ENCODE measurements at regions not wholly inside any gene's neighbourhood (a gene's known extent, or its start where the extent isn't known, plus 50 kb on each side); places are given as distances from the start of the nearest gene placed in this dataset.

- Histone ChIP-seq H3K4me3 (ENCODE audit: low read length) (no peak overlapping the region), H3K36me3 (ENCODE audit: control insufficient read depth, low read length) (no peaks in the 10 kb centered on the region), H3K27ac (ENCODE audit: low read depth, low read length) (no peak overlapping the region), H3F3A (ENCODE audit: control insufficient read depth, insufficient read depth) (no peaks in the 10 kb centered on the region), H3K4me2 (ENCODE audit: low read length) (no peak overlapping the region), H3K4me1 (ENCODE audit: control insufficient read depth, low read length) (no peaks in the 10 kb centered on the region), H3K79me2 (ENCODE audit: control insufficient read depth, low read length) (no peaks in the 10 kb centered on the region), H3K9me3 (ENCODE audit: control insufficient read depth, insufficient read depth, low read length) (peaks cover 6% of the 10 kb centered on the region), H3K9me2 (replicated peaks; ENCODE audit: control insufficient read depth, low read length) (no peaks in the 10 kb centered on the region), H3K27me3 (ENCODE audit: control insufficient read depth, low read length) (no peaks in the 10 kb centered on the region), H4K20me1 (ENCODE audit: control insufficient read depth, insufficient read depth, low read depth, low read length) (no peaks in the 10 kb centered on the region)
- TF ChIP-seq CTCF (IDR thresholded peaks at IDR 0.05; ENCODE audit: low read depth, low read length, poor library complexity, severe bottlenecking): no peak
- no peak for TF ChIP-seq EZH2phosphoT487 (IDR thresholded peaks at IDR 0.05; ENCODE audit: borderline replicate concordance, low read length)
These were observed 106.6 kb upstream of the VASH1 start for GRCh38 chr14:76654573-76655108.

GRCh38 chr14:76655331-76655730, 105.9 kb upstream of the VASH1 start:
- Histone ChIP-seq H3K36me3 (ENCODE audit: control insufficient read depth, low read length) (no peaks in the 10 kb centered on the region), H3K4me3 (ENCODE audit: low read length) (no peak overlapping the region), H3K27me3 (ENCODE audit: control insufficient read depth, low read length) (no peaks in the 10 kb centered on the region), H4K20me1 (ENCODE audit: control insufficient read depth, insufficient read depth, low read depth, low read length) (no peaks in the 10 kb centered on the region), H3F3A (ENCODE audit: control insufficient read depth, insufficient read depth) (no peaks in the 10 kb centered on the region), H3K79me2 (ENCODE audit: control insufficient read depth, low read length) (no peaks in the 10 kb centered on the region), H3K4me1 (ENCODE audit: control insufficient read depth, low read length) (no peaks in the 10 kb centered on the region), H3K9me3 (ENCODE audit: control insufficient read depth, insufficient read depth, low read length) (peaks cover 6% of the 10 kb centered on the region), H3K4me2 (ENCODE audit: low read length) (no peak overlapping the region), H3K9me2 (replicated peaks; ENCODE audit: control insufficient read depth, low read length) (no peaks in the 10 kb centered on the region), H3K27ac (ENCODE audit: low read depth, low read length) (no peak overlapping the region)
- TF ChIP-seq CTCF (IDR thresholded peaks at IDR 0.05; ENCODE audit: low read depth, low read length, poor library complexity, severe bottlenecking) (no peak), EZH2phosphoT487 (IDR thresholded peaks at IDR 0.05; ENCODE audit: borderline replicate concordance, low read length) (no peak)

- no peaks in the 10 kb centered on the region for H3K79me2 ChIP-seq (ENCODE audit: control insufficient read depth, low read length)
These were observed 104.7 kb upstream of the VASH1 start for GRCh38 chr14:76656592-76656991.

More at GRCh38 chr14:76656592-76656991, 104.7 kb upstream of the VASH1 start:
- Histone ChIP-seq H4K20me1 (ENCODE audit: control insufficient read depth, insufficient read depth, low read depth, low read length) (no peaks in the 10 kb centered on the region), H3K27me3 (ENCODE audit: control insufficient read depth, low read length) (no peaks in the 10 kb centered on the region), H3K27ac (ENCODE audit: low read depth, low read length) (no peak overlapping the region), H3K36me3 (ENCODE audit: control insufficient read depth, low read length) (no peaks in the 10 kb centered on the region), H3K9me3 (ENCODE audit: control insufficient read depth, insufficient read depth, low read length) (peaks cover 6% of the 10 kb centered on the region), H3K4me1 (ENCODE audit: control insufficient read depth, low read length) (no peaks in the 10 kb centered on the region), H3K9me2 (replicated peaks; ENCODE audit: control insufficient read depth, low read length) (no peaks in the 10 kb centered on the region), H3K4me3 (ENCODE audit: low read length) (no peak overlapping the region), H3K4me2 (ENCODE audit: low read length) (no peak overlapping the region), H3F3A (ENCODE audit: control insufficient read depth, insufficient read depth) (no peaks in the 10 kb centered on the region)
- no peak for TF ChIP-seq CTCF (IDR thresholded peaks at IDR 0.05; ENCODE audit: low read depth, low read length, poor library complexity, severe bottlenecking)
- no peak for TF ChIP-seq EZH2phosphoT487 (IDR thresholded peaks at IDR 0.05; ENCODE audit: borderline replicate concordance, low read length)
